HAP-1 (cell line): ENCODE measurements at regions not wholly inside any gene's neighbourhood (a gene's known extent, or its start where the extent isn't known, plus 50 kb on each side); places are given as distances from the start of the nearest gene placed in this dataset.

Source experiments
- DNase-seq, 2 experiments: peaks; one replicate each; pipeline ENCODE4 v3.0.0-alpha.2; 2016 to 2020; ENCODE audit warnings: low spot score in 2 of 2
- H3K27me3 ChIP-seq: fragments of 250-450 bp; sonication (Bioruptor Pico); 2 replicates; pipeline ENCODE4 v1.5.1; 2020; ENCODE audit warnings: low read depth, mild to moderate bottlenecking, moderate library complexity
- H3K36me3 ChIP-seq: fragments of 250-450 bp; sonication (Bioruptor Pico); replicated peaks from 2 replicates; pipeline ENCODE4 v1.5.1; 2020; ENCODE audit warnings: mild to moderate bottlenecking
- H3K4me1 ChIP-seq: fragments of 250-450 bp; sonication (Bioruptor Pico); 2 replicates; pipeline ENCODE4 v1.5.1; 2020; ENCODE audit warnings: mild to moderate bottlenecking
- H3K4me3 ChIP-seq: fragments of 250-450 bp; sonication (Bioruptor Pico); 2 replicates; pipeline ENCODE4 v1.5.1; 2020; ENCODE audit warnings: mild to moderate bottlenecking, moderate library complexity
- H3K9me3 ChIP-seq: fragments of 250-450 bp; sonication (Bioruptor Pico); 2 replicates; pipeline ENCODE4 v1.5.1; 2020; ENCODE audit warnings: mild to moderate bottlenecking, moderate library complexity
- in situ Hi-C: fragments of 300-500 bp; cut with MboI; formaldehyde crosslinking; loops from 3 replicates; pipeline ENCODE4 v1.14.3; 2020; ENCODE audit warnings: low sequenced_read_pairs, inconsistent platforms, mixed read lengths

- in situ Hi-C loops, result no loop called here
- H3K27me3 ChIP-seq, result no peaks in the 10 kb centered on the region
- no peaks in the 10 kb centered on the region for H3K9me3 ChIP-seq
- no peaks in the 10 kb centered on the region for H3K36me3 ChIP-seq
- DNase-seq, result no peak
- H3K4me3 ChIP-seq, result no peak overlapping the region
- H3K4me1 ChIP-seq, result peaks cover 23% of the 10 kb centered on the region
Observed at GRCh38 chr6:155582016-155582991, 126.7 kb upstream of the NOX3 start.

DNA sequence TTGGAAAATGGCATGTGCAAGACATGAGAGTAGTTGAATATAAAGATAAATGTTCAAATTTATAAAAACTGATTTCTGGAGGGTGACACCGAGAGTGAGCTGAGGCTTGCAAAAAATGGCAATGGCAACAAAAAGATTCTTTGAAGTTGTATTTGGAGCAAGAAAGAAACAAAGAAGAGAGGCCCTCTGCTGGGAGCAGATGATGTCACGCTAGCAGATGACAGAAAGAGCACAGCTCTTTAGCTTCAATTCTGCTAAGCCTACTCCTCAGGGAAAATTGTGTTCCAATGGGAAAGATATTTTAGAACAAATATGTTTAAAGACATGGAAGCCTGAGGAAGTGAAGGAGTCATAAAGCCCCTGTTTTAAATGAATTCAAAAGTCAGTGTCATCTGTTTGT, 125.3 kb upstream of the NOX3 start:
- no peak for DNase-seq
- no peaks in the 10 kb centered on the region for H3K9me3 ChIP-seq
- H3K36me3 ChIP-seq, result no peaks in the 10 kb centered on the region
- H3K4me1 ChIP-seq, result peaks cover 11% of the 10 kb centered on the region
- no peaks in the 10 kb centered on the region for H3K27me3 ChIP-seq
- H3K4me3 ChIP-seq, result no peak overlapping the region
- in situ Hi-C loops, result no loop called here

DNA sequence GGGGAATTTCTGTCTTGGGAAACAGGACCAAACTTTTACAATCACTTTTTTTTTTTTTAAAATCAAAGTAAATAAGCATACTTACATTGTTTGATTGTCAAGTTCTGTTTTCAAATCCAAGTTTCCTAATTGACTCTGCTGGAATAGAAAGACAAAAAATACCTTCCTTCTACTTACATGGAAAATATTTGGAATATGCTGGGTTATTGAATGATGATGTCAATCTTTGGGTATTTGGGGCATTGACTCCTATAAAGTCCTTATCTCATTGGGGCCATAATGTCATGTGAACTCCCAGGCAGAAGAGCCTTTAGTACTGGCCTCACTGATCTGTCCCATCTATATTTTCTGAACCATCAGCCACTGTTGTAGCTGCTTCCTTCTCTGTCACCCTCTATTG, 122.6 kb upstream of the NOX3 start:
- H3K4me1 ChIP-seq, result no peaks in the 10 kb centered on the region
- DNase-seq, result no peak
- in situ Hi-C loops, result no loop called here
- no peaks in the 10 kb centered on the region for H3K36me3 ChIP-seq
- H3K4me3 ChIP-seq, result no peak overlapping the region
- no peaks in the 10 kb centered on the region for H3K9me3 ChIP-seq
- H3K27me3 ChIP-seq, result no peaks in the 10 kb centered on the region

DNA sequence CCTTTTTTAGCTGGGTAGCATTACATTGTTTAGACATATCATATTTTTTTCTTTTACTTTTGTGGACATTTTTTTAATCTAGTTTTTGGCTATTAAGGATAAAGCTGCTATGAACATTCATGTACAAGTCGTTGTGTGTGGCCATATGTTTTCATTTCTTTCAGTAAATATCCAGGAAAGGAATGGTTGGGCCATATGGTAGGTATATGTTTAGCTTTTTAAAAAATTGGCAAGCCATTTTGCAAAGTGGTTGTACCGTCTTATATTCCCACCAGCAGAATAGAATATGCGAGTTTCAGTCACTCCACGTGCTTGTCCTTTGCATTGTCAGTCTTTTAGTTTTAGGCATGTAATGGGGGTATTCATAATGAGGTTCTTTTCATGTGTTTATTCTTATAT, 106.3 kb upstream of the NOX3 start:
- Histone ChIP-seq H3K4me3 (no peak overlapping the region), H3K9me3 (no peaks in the 10 kb centered on the region), H3K27me3 (no peaks in the 10 kb centered on the region), H3K4me1 (no peaks in the 10 kb centered on the region), H3K36me3 (no peaks in the 10 kb centered on the region)
- in situ Hi-C loops, result no loop called here
- no peak for DNase-seq

DNA sequence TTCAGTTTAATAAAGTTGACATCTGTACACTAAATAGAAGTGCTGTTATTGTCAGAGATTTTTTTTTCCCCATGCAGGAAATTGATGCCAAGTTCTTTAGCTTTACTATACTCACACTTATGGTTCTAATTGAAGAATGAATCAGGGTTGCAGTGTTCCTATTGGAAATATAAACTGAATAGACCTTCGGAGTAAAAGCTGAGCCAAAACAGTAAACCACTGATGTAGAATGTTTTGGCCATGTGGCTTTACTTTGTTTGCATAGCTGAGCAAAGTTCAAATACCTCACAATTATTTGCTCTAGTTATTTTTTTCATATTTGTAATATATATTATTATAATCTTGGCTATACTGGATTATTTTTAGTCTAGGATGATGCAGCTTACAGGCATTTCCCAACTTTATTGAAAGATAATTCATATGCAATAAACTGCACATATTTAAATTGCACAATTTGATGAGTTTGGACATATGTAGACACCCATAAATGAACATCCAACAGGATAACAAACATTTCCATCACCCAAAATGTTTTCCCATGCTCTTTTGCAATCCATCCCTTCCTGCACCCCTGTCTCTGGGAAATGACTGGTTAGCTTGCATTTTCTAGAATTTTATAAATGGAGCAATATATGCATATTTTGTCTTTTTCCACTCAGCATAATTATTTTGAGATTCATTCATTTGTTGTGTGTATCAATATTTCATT, 105.8 kb upstream of the NOX3 start:
- no peak overlapping the region for H3K4me3 ChIP-seq
- in situ Hi-C loops, result no loop called here
- no peaks in the 10 kb centered on the region for H3K36me3 ChIP-seq
- no peaks in the 10 kb centered on the region for H3K4me1 ChIP-seq
- H3K27me3 ChIP-seq, result no peaks in the 10 kb centered on the region
- DNase-seq, result no peak
- no peaks in the 10 kb centered on the region for H3K9me3 ChIP-seq

DNA sequence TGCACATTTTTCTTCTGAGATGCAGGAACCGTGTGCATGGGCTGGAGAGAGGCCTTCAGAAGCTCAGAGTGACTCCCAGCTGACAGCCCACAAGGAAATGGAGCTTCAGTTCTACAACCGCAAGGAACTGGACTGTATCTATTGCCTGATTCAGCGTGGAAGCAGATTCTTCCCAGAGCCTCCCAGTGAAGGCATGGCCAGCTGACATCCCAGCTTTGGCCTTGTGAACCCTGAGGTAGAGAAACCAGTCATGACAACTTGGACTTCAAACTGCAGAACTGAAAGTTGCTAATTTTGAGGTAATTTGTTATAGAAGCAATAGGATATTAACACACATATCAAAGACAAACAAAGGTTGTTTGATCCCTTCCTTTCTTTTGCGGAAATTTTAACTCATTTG, 94.3 kb upstream of the NOX3 start:
- in situ Hi-C loops, result no loop called here

DNA sequence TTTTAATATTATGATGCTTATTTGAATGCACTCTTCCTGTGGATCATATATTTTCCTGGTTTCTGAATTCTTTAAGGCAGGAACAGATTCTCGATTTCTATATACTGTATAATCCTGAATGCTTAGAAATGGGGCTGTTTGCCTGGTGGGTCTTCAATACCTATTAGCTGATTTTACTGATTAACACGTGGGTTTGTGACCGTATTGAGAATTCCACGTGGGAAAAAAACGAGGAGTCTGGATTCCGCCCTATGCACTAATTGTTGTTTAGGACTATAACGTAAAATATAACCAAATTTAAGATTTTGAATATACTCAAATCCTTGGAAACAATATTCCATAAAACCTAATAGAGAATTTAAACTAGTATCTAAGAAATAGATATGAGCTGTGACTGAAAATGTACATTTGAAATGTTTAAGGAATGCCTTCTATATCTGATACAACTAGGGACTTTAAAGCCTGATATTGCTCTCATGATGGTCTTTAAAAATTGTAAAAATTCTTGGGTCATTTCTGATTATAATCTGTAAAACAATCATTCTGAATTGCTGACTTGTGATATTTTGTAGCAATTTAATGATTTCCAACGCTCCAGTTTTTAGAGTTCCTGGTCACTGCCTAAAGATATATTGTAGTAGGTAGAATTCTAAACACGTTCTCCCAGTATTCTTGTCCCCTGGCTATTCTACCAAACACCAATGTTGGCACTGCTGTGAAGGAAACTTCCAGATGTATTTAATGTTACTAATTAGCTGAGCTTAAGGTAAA, 93.6 kb upstream of the NOX3 start:
- Histone ChIP-seq H3K36me3 (no peaks in the 10 kb centered on the region), H3K9me3 (no peaks in the 10 kb centered on the region), H3K4me1 (no peaks in the 10 kb centered on the region), H3K27me3 (peaks cover 4% of the 10 kb centered on the region; the same call in 1 of the 2 replicates), H3K4me3 (no peak overlapping the region)
- in situ Hi-C loops, result no loop called here
- DNase-seq, result no peak

More for the DNA sequence above, 94.3 kb upstream of the NOX3 start:
- H3K27me3 ChIP-seq, result peaks cover 4% of the 10 kb centered on the region; the same call in 1 of the 2 replicates
- no peaks in the 10 kb centered on the region for H3K4me1 ChIP-seq
- no peaks in the 10 kb centered on the region for H3K36me3 ChIP-seq
- no peaks in the 10 kb centered on the region for H3K9me3 ChIP-seq
- no peak for DNase-seq
- no peak overlapping the region for H3K4me3 ChIP-seq

DNA sequence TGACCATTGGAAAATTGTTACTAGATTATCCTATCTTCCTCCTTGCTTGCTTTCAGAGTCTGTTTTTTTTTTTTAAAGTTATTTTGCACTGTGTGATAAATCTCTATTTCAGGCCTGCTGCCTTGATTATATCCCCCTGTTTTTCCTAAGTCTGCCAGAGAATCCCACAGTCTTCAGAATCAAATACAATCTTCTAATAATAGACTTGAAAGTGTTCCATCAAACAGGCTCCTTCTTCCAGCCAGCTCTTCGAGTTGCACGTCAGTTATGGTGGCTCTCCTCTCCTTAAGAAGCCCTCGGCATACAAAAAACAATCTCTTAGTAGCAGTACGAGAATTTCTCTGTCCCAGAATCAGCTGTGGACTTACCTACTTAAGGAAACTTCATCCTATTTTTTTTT, 92.9 kb upstream of the NOX3 start:
- Histone ChIP-seq H3K36me3 (no peaks in the 10 kb centered on the region), H3K4me3 (no peak overlapping the region), H3K4me1 (no peaks in the 10 kb centered on the region), H3K9me3 (no peaks in the 10 kb centered on the region), H3K27me3 (peaks cover 4% of the 10 kb centered on the region; the same call in 1 of the 2 replicates)
- in situ Hi-C loops, result no loop called here
- DNase-seq, result no peak

- Histone ChIP-seq H3K4me3 (no peak overlapping the region), H3K27me3 (no peaks in the 10 kb centered on the region), H3K9me3 (no peaks in the 10 kb centered on the region), H3K4me1 (no peaks in the 10 kb centered on the region), H3K36me3 (no peaks in the 10 kb centered on the region)
- in situ Hi-C loops, result no loop called here
- DNase-seq, result no peak
Observed at GRCh38 chr6:155544677-155545076, 89.0 kb upstream of the NOX3 start.

GRCh38 chr6:155543166-155543847, 87.7 kb upstream of the NOX3 start:
- no peaks in the 10 kb centered on the region for H3K36me3 ChIP-seq
- H3K9me3 ChIP-seq, result no peaks in the 10 kb centered on the region
- H3K4me1 ChIP-seq, result no peaks in the 10 kb centered on the region
- no peak overlapping the region for H3K4me3 ChIP-seq
- DNase-seq, result no peak
- in situ Hi-C loops, result no loop called here
- H3K27me3 ChIP-seq, result no peaks in the 10 kb centered on the region

DNA sequence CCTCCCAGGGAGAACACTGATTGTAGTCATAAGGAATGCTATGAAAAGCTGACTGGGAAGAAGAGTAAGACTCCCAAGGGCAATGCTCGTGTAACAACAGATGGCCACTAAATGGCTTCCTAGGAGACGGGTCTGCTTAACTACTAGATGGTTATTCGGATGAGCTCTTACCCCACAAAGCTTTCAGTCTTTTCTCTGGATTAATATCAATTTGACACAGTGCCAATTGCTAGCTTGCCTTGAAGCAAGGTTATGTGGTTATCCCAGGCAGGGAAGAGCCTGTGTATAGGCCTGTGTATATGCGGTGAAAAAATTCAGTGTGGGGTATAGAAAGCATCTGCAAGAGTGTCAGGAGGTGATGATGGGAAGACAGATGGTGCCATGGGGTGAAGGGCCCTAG, 86.4 kb upstream of the NOX3 start:
- no peaks in the 10 kb centered on the region for H3K4me1 ChIP-seq
- in situ Hi-C loops, result no loop called here
- no peaks in the 10 kb centered on the region for H3K9me3 ChIP-seq
- no peaks in the 10 kb centered on the region for H3K36me3 ChIP-seq
- no peak for DNase-seq
- H3K4me3 ChIP-seq, result no peak overlapping the region
- no peaks in the 10 kb centered on the region for H3K27me3 ChIP-seq

DNA sequence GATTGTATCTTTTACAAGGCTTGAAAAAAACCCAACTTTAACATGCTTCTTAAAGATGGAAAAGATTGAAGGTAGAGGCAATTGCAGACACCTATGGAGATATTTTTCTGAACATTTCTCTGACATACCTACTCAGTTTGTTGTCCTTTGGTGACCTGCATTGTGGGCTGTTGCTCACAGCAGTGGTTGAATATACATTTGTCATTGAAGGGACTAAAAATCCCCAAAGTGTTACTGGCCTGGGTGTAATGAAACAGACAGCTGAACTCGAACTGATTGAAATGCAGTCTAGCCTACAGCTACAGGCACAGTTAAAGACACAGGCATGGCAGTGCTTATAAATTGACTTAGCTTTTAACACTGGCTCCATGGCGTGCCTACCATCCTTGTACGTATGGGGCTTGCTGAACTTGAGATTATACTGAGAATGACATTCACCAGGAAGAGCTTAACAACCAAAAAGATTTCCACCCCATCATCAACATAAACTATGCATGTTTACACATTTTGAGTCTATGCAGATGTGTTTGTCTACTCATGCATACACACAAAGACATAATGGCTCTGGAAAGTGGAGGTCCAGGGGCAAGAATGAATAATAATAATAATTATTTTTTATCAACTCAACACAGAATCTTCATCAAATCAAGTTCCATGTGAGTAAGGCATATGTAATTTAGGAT, 83.2 kb upstream of the NOX3 start:
- no peak for DNase-seq
- in situ Hi-C loops, result no loop called here

GRCh38 chr6:155534678-155535077, 79.0 kb upstream of the NOX3 start:
- in situ Hi-C loops, result no loop called here

More for the DNA sequence above, 83.2 kb upstream of the NOX3 start:
- Histone ChIP-seq H3K36me3 (no peaks in the 10 kb centered on the region), H3K4me1 (no peaks in the 10 kb centered on the region), H3K9me3 (no peaks in the 10 kb centered on the region), H3K27me3 (no peaks in the 10 kb centered on the region), H3K4me3 (no peak overlapping the region)

More at GRCh38 chr6:155534678-155535077, 79.0 kb upstream of the NOX3 start:
- H3K36me3 ChIP-seq, result no peaks in the 10 kb centered on the region
- H3K27me3 ChIP-seq, result no peaks in the 10 kb centered on the region
- no peaks in the 10 kb centered on the region for H3K9me3 ChIP-seq
- DNase-seq, result no peak
- no peak overlapping the region for H3K4me3 ChIP-seq
- no peaks in the 10 kb centered on the region for H3K4me1 ChIP-seq
